ENCODE measurements at regions not wholly inside any gene's neighbourhood (a gene's known extent, or its start where the extent isn't known, plus 50 kb on each side); places are given as distances from the start of the nearest gene placed in this dataset.
A peak's percentile ranks its signal among the peaks of the same experiment; 100 is the strongest.
"Not testable (repeated sequence)": the region's sequence is repeated elsewhere in the genome, so short reads cannot be mapped to it uniquely, and the experiment has no call there.

GRCh38 chr10:53534428-53534827 lies 761.8 kb upstream of the MBL2 start:
- no peak for DNase-seq (ENCODE audit: low spot score)

- no peak for DNase-seq (ENCODE audit: low spot score)
Measured at GRCh38 chr10:53528974-53529373, 756.4 kb upstream of the MBL2 start.

- no peak for DNase-seq (ENCODE audit: low spot score)
Measured at GRCh38 chr10:53521046-53521445, 748.5 kb upstream of the MBL2 start.

GRCh38 chr10:53508197-53508596 lies 735.6 kb upstream of the MBL2 start:
- no peak for DNase-seq (ENCODE audit: low spot score)

GRCh38 chr10:53504492-53504891 lies 731.9 kb upstream of the MBL2 start:
- DNase-seq (ENCODE audit: low spot score), result not testable (repeated sequence)

GRCh38 chr10:53491774-53492173 lies 719.2 kb upstream of the MBL2 start:
- DNase-seq (ENCODE audit: low spot score), result no peak

GRCh38 chr10:53490553-53490952 lies 718.0 kb upstream of the MBL2 start:
- no peak for DNase-seq (ENCODE audit: low spot score)

GRCh38 chr10:53489335-53490182 lies 717.0 kb upstream of the MBL2 start:
- DNase-seq (ENCODE audit: low spot score), result no peak

GRCh38 chr10:53487019-53487983 lies 714.7 kb upstream of the MBL2 start:
- DNase-seq (ENCODE audit: low spot score), result no peak

- DNase-seq (ENCODE audit: low spot score), result not testable (repeated sequence)
Measured at GRCh38 chr10:53485422-53485821, 712.8 kb upstream of the MBL2 start.

GRCh38 chr10:53479365-53479764 lies 706.8 kb upstream of the MBL2 start:
- no peak for DNase-seq (ENCODE audit: low spot score)

- DNase-seq (ENCODE audit: low spot score), result no peak
Measured at GRCh38 chr10:53477313-53477675, 704.7 kb upstream of the MBL2 start.

GRCh38 chr10:53476650-53477312 lies 704.2 kb upstream of the MBL2 start:
- no peak for DNase-seq (ENCODE audit: low spot score)

- no peak for DNase-seq (ENCODE audit: low spot score)
Measured at GRCh38 chr10:53469383-53469782, 696.8 kb upstream of the MBL2 start.

- no peak for DNase-seq (ENCODE audit: low spot score)
Measured at GRCh38 chr10:53463539-53463938, 691.0 kb upstream of the MBL2 start.

GRCh38 chr10:53458007-53458406 lies 685.4 kb upstream of the MBL2 start:
- no peak for DNase-seq (ENCODE audit: low spot score)

- peak; percentile 21 for DNase-seq (ENCODE audit: low spot score)
Measured at GRCh38 chr10:53453196-53453595, 680.6 kb upstream of the MBL2 start.

GRCh38 chr10:53447576-53447975 lies 675.0 kb upstream of the MBL2 start:
- no peak for DNase-seq (ENCODE audit: low spot score)

- no peak for DNase-seq (ENCODE audit: low spot score)
Measured at GRCh38 chr10:53441843-53442242, 669.3 kb upstream of the MBL2 start.

- DNase-seq (ENCODE audit: low spot score), result no peak
Measured at GRCh38 chr10:53440601-53441000, 668.0 kb upstream of the MBL2 start.

- DNase-seq (ENCODE audit: low spot score), result not testable (repeated sequence)
Measured at GRCh38 chr10:53439075-53439474, 666.5 kb upstream of the MBL2 start.

GRCh38 chr10:53434413-53434812 lies 661.8 kb upstream of the MBL2 start:
- DNase-seq (ENCODE audit: low spot score), result no peak

Data from D341Med (cell line).